SK-N-MC (cell line): ENCODE measurements at regions not wholly inside any gene's neighbourhood (a gene's known extent, or its start where the extent isn't known, plus 50 kb on each side); places are given as distances from the start of the nearest gene placed in this dataset.

Experiments used
- DNase-seq: peaks from one replicate; pipeline ENCODE4 v3.0.0-alpha.2; 2011; ENCODE audit warnings: low read depth, low spot score
- H3K27ac ChIP-seq: fragments of 200-600 bp; sonication (generic); 2 replicates; pipeline ENCODE4 v1.5.1; 2016; ENCODE audit warnings: mixed run types
- H3K36me3 ChIP-seq: fragments of 200-600 bp; sonication (generic); 2 replicates; pipeline ENCODE4 v1.6.1; 2017; ENCODE audit warnings: antibody characterized with exemption, low read length, mixed read lengths; ENCODE audit not compliant: insufficient read depth
- H3K4me3 ChIP-seq: fragments of 200-600 bp; sonication (generic); 2 replicates; pipeline ENCODE4 v1.5.1; 2016
- H3K9ac ChIP-seq: fragments of 200-600 bp; sonication (generic); 2 replicates; pipeline ENCODE4 v1.8.0; 2017; ENCODE audit warnings: mixed run types, mixed read lengths; ENCODE audit not compliant: insufficient read length
- H3K9me3 ChIP-seq: fragments of 200-600 bp; sonication (generic); 2 replicates; pipeline ENCODE4 v1.6.1; 2017; ENCODE audit warnings: low read depth, mild to moderate bottlenecking, antibody characterized with exemption, low read length, moderate library complexity, mixed read lengths
- EZH2 ChIP-seq: fragments of 200-600 bp; sonication (generic); IDR thresholded peaks from one replicate; pipeline ENCODE4 v1.6.1; 2017; ENCODE audit warnings: antibody characterized with exemption
- FOXP2 ChIP-seq: optimal IDR thresholded peaks from 2 replicates; pipeline ENCODE3; 2011; ENCODE audit warnings: mild to moderate bottlenecking, moderate library complexity; ENCODE audit not compliant: insufficient read depth; ENCODE audit errors: extremely low read length, control extremely low read depth
- POLR2AphosphoS5 ChIP-seq: IDR thresholded peaks from 2 replicates; pipeline ENCODE4 v1.6.1; 2012; ENCODE audit warnings: mild to moderate bottlenecking, low read depth, low read length, borderline replicate concordance

GRCh38 chr13:80133631-80134261 is 207.2 kb downstream of the SPRY2 start:
- TF ChIP-seq POLR2AphosphoS5 (no peak), EZH2 (no peak)
- no peak overlapping the region for H3K27ac ChIP-seq
- H3K9ac ChIP-seq: no peak overlapping the region
- DNase-seq: no peak
- H3K36me3 ChIP-seq: no peaks in the 10 kb centered on the region
- no peaks in the 10 kb centered on the region for H3K9me3 ChIP-seq
- H3K4me3 ChIP-seq: peak overlapping the region; percentile 47

GRCh38 chr13:80132741-80133601 is 208.0 kb downstream of the SPRY2 start:
- H3K4me3 ChIP-seq: peak overlapping the region; percentile 47
- no peak for DNase-seq

GRCh38 chr13:80131204-80131603 is 209.7 kb downstream of the SPRY2 start:
- TF ChIP-seq POLR2AphosphoS5 (no peak), FOXP2 (no peak), EZH2 (no peak)
- Histone ChIP-seq H3K9ac (no peak overlapping the region), H3K4me3 (no peak overlapping the region), H3K9me3 (no peaks in the 10 kb centered on the region), H3K27ac (no peak overlapping the region), H3K36me3 (no peaks in the 10 kb centered on the region)
- no peak for DNase-seq

More at GRCh38 chr13:80132741-80133601, 208.0 kb downstream of the SPRY2 start:
- H3K9me3 ChIP-seq: no peaks in the 10 kb centered on the region
- H3K27ac ChIP-seq: peak overlapping the region; percentile 57; the same call in 1 of the 2 replicates
- H3K36me3 ChIP-seq: no peaks in the 10 kb centered on the region
- TF ChIP-seq EZH2: no peak
- TF ChIP-seq FOXP2: no peak
- no peak for TF ChIP-seq POLR2AphosphoS5
- no peak overlapping the region for H3K9ac ChIP-seq

GRCh38 chr13:80126389-80127068 is 214.4 kb downstream of the SPRY2 start:
- Histone ChIP-seq H3K9me3 (no peaks in the 10 kb centered on the region), H3K4me3 (no peak overlapping the region), H3K36me3 (no peaks in the 10 kb centered on the region), H3K27ac (no peak overlapping the region), H3K9ac (no peak overlapping the region)
- no peak for DNase-seq
- no peak for TF ChIP-seq EZH2
- no peak for TF ChIP-seq POLR2AphosphoS5
- TF ChIP-seq FOXP2: no peak

- no peaks in the 10 kb centered on the region for H3K9me3 ChIP-seq
- no peak overlapping the region for H3K4me3 ChIP-seq
- DNase-seq: no peak
- H3K27ac ChIP-seq: no peak overlapping the region
- H3K36me3 ChIP-seq: no peaks in the 10 kb centered on the region
- TF ChIP-seq EZH2 (no peak), FOXP2 (no peak), POLR2AphosphoS5 (no peak)
- H3K9ac ChIP-seq: no peak overlapping the region
These were observed 217.0 kb downstream of the SPRY2 start for GRCh38 chr13:80123945-80124344.

- TF ChIP-seq POLR2AphosphoS5 (no peak), EZH2 (no peak), FOXP2 (no peak)
- Histone ChIP-seq H3K9ac (no peak overlapping the region), H3K4me3 (no peak overlapping the region), H3K36me3 (no peaks in the 10 kb centered on the region), H3K9me3 (no peaks in the 10 kb centered on the region), H3K27ac (no peak overlapping the region)
- DNase-seq: no peak
These were observed 219.9 kb downstream of the SPRY2 start for GRCh38 chr13:80121038-80121437.

- no peak overlapping the region for H3K4me3 ChIP-seq
- no peak for TF ChIP-seq EZH2
- DNase-seq: no peak
- H3K9me3 ChIP-seq: no peaks in the 10 kb centered on the region
- H3K9ac ChIP-seq: no peak overlapping the region
- no peaks in the 10 kb centered on the region for H3K36me3 ChIP-seq
- H3K27ac ChIP-seq: no peak overlapping the region
These were observed 222.4 kb downstream of the SPRY2 start for GRCh38 chr13:80118506-80118905.

GRCh38 chr13:80118099-80118498 is 222.8 kb downstream of the SPRY2 start:
- TF ChIP-seq FOXP2: no peak
- TF ChIP-seq EZH2: no peak
- no peak for TF ChIP-seq POLR2AphosphoS5
- Histone ChIP-seq H3K9me3 (no peaks in the 10 kb centered on the region), H3K27ac (no peak overlapping the region), H3K36me3 (no peaks in the 10 kb centered on the region), H3K4me3 (no peak overlapping the region), H3K9ac (no peak overlapping the region)
- DNase-seq: no peak

- no peak overlapping the region for H3K9ac ChIP-seq
- no peak for DNase-seq
- H3K4me3 ChIP-seq: no peak overlapping the region
- no peaks in the 10 kb centered on the region for H3K36me3 ChIP-seq
- no peak for TF ChIP-seq POLR2AphosphoS5
- no peak for TF ChIP-seq FOXP2
- TF ChIP-seq EZH2: no peak
- no peak overlapping the region for H3K27ac ChIP-seq
- H3K9me3 ChIP-seq: no peaks in the 10 kb centered on the region
These were observed 223.4 kb downstream of the SPRY2 start for GRCh38 chr13:80117515-80117914.
